Common myeloid progenitor, CD34-positive (primary cell): ENCODE measurements at regions not wholly inside any gene's neighbourhood (a gene's known extent, or its start where the extent isn't known, plus 50 kb on each side); places are given as distances from the start of the nearest gene placed in this dataset.

Source experiments
- CTCF ChIA-PET: fragments of 350-600 bp; sonication (Branson Sonifier 250); formaldehyde crosslinking; loops from one replicate; lab custom pipeline; 2021; ENCODE audit warnings: antibody characterized with exemption; lab: Charles Lee
- POLR2A ChIA-PET: fragments of 350-600 bp; sonication (Branson Sonifier 250); formaldehyde crosslinking; loops from one replicate; lab custom pipeline; 2021; ENCODE audit warnings: antibody characterized with exemption; lab: Charles Lee
- DNase-seq, 3 donors: peaks; one replicate each; pipeline versions ENCODE4 v3.0.0 to v3.0.0-alpha.2; 2013
- H3K27ac ChIP-seq, 2 experiments: 1 replicate in 1 of 2; 2 replicates in 1 of 2; pipeline ENCODE4 v1.7.0; 2013; ENCODE audit warnings: inconsistent platforms in 2 of 2, low read length in 2 of 2, mild to moderate bottlenecking in 2 of 2, low read depth in 1 of 2, moderate library complexity in 1 of 2; ENCODE audit not compliant: severe bottlenecking in 2 of 2, insufficient read depth in 1 of 2, poor library complexity in 1 of 2
- H3K27me3 ChIP-seq, 5 experiments: replicated peaks in 2 of 5; 1 replicate in 3 of 5; 2 replicates in 2 of 5; pipeline versions ENCODE4 v1.6.1 to v1.7.0; 2013; ENCODE audit warnings: low read length in 4 of 5, mild to moderate bottlenecking in 2 of 5, moderate library complexity in 2 of 5, inconsistent platforms in 1 of 5; ENCODE audit not compliant: insufficient read depth in 5 of 5, control insufficient read depth in 4 of 5
- H3K36me3 ChIP-seq, 4 experiments: 1 replicate in 2 of 4; 2 replicates in 2 of 4; pipeline versions ENCODE4 v1.6.1 to v1.7.0; 2013; ENCODE audit warnings: low read length in 3 of 4, control low read depth in 1 of 4, mild to moderate bottlenecking in 1 of 4; ENCODE audit not compliant: control insufficient read depth in 4 of 4, insufficient read depth in 4 of 4
- H3K4me1 ChIP-seq, 4 experiments: 1 replicate in 3 of 4; 2 replicates in 1 of 4; pipeline versions ENCODE4 v1.6.1 to v1.7.1; 2013; ENCODE audit warnings: low read length in 3 of 4, mild to moderate bottlenecking in 3 of 4, control low read depth in 1 of 4, inconsistent platforms in 1 of 4, moderate library complexity in 1 of 4; ENCODE audit not compliant: control insufficient read depth in 4 of 4, insufficient read depth in 4 of 4; ENCODE audit errors: control extremely low read depth in 1 of 4
- H3K4me3 ChIP-seq, 7 experiments: 1 replicate in 4 of 7; 2 replicates in 3 of 7; pipeline versions ENCODE4 v1.5.1 to v1.7.0; 2013; ENCODE audit warnings: mild to moderate bottlenecking in 7 of 7, low read length in 6 of 7, moderate library complexity in 6 of 7, inconsistent platforms in 2 of 7, low read depth in 2 of 7, control low read depth in 1 of 7; ENCODE audit not compliant: insufficient read depth in 4 of 7, control insufficient read depth in 1 of 7; ENCODE audit errors: extremely low read depth in 1 of 7
- H3K9me3 ChIP-seq, 5 experiments: 1 replicate in 4 of 5; 2 replicates in 1 of 5; pipeline versions ENCODE4 v1.6.1 to v1.7.1; 2013; ENCODE audit warnings: low read length in 4 of 5, mild to moderate bottlenecking in 2 of 5, inconsistent platforms in 1 of 5, low read depth in 1 of 5, moderate library complexity in 1 of 5; ENCODE audit not compliant: control insufficient read depth in 4 of 5, insufficient read depth in 2 of 5; ENCODE audit errors: control extremely low read depth in 1 of 5
- WGBS: methylation state at CpG from one replicate; pipeline ENCODE4 v1.1.5; 2013; ENCODE audit not compliant: insufficient coverage; 5-methylcytosine and 5-hydroxymethylcytosine counted together

- POLR2A ChIA-PET: no interaction called here
Measured at GRCh38 chrX:23251043-23251442, 83.6 kb upstream of the PTCHD1 start.

GRCh38 chrX:23263892-23264291, 70.8 kb upstream of the PTCHD1 start:
- H3K27me3 ChIP-seq: no peaks in the 10 kb centered on the region
- no peak for DNase-seq
- CTCF ChIA-PET: no interaction called here
- WGBS: 71% methylated on average over 2 of the region's 3 CpGs
- H3K36me3 ChIP-seq: no peaks in the 10 kb centered on the region
- no peak overlapping the region for H3K4me3 ChIP-seq
- no peak overlapping the region for H3K27ac ChIP-seq
- peaks cover 0 to 1% (median 0%) of the 10 kb centered on the region in 5 experiments for H3K9me3 ChIP-seq
- no peaks in the 10 kb centered on the region for H3K4me1 ChIP-seq
- POLR2A ChIA-PET: no interaction called here

More at GRCh38 chrX:23251043-23251442, 83.6 kb upstream of the PTCHD1 start:
- H3K4me1 ChIP-seq: no peaks in the 10 kb centered on the region
- CTCF ChIA-PET: no interaction called here
- no peaks in the 10 kb centered on the region for H3K36me3 ChIP-seq
- DNase-seq: no peak
- no peaks in the 10 kb centered on the region for H3K27me3 ChIP-seq
- peaks cover 0 to 9% (median under 1%) of the 10 kb centered on the region in 5 experiments for H3K9me3 ChIP-seq
- no peak overlapping the region for H3K4me3 ChIP-seq
- H3K27ac ChIP-seq: no peak overlapping the region
- WGBS: 50% methylated on average over 1 of the region's 1 CpG

- H3K4me3 ChIP-seq: no peak overlapping the region
- no peaks in the 10 kb centered on the region for H3K4me1 ChIP-seq
- no peaks in the 10 kb centered on the region for H3K27me3 ChIP-seq
- no peaks in the 10 kb centered on the region for H3K36me3 ChIP-seq
- no peak overlapping the region for H3K27ac ChIP-seq
- 80% methylated on average over 3 of the region's 3 CpGs for WGBS
- ChIA-PET POLR2A (no interaction called here), CTCF (no interaction called here)
- DNase-seq: no peak
- H3K9me3 ChIP-seq: no peaks in the 10 kb centered on the region
Measured at GRCh38 chrX:23269923-23270322, 64.7 kb upstream of the PTCHD1 start.

- Histone ChIP-seq H3K27ac (no peak overlapping the region), H3K27me3 (no peaks in the 10 kb centered on the region), H3K36me3 (no peaks in the 10 kb centered on the region), H3K4me1 (no peaks in the 10 kb centered on the region), H3K4me3 (no peak overlapping the region), H3K9me3 (no peaks in the 10 kb centered on the region)
- ChIA-PET CTCF (no interaction called here), POLR2A (no interaction called here)
- DNase-seq: no peak
- no CpG with 5 or more reads among the region's 4 CpGs for WGBS
Measured at GRCh38 chrX:23271026-23271425, 63.6 kb upstream of the PTCHD1 start.

- CTCF ChIA-PET: no interaction called here
- no peaks in the 10 kb centered on the region for H3K4me1 ChIP-seq
- H3K9me3 ChIP-seq: no peaks in the 10 kb centered on the region
- no peak overlapping the region for H3K4me3 ChIP-seq
- WGBS: 92% methylated on average over 10 of the region's 10 CpGs
- H3K36me3 ChIP-seq: no peaks in the 10 kb centered on the region
- no peaks in the 10 kb centered on the region for H3K27me3 ChIP-seq
- POLR2A ChIA-PET: no interaction called here
- H3K27ac ChIP-seq: no peak overlapping the region
- DNase-seq: no peak
Measured at GRCh38 chrX:23276475-23276874, 58.2 kb upstream of the PTCHD1 start.
